ENCODE measurements at regions not wholly inside any gene's neighbourhood (a gene's known extent, or its start where the extent isn't known, plus 50 kb on each side); places are given as distances from the start of the nearest gene placed in this dataset.
A peak's percentile ranks its signal among the peaks of the same experiment; 100 is the strongest.

DNA sequence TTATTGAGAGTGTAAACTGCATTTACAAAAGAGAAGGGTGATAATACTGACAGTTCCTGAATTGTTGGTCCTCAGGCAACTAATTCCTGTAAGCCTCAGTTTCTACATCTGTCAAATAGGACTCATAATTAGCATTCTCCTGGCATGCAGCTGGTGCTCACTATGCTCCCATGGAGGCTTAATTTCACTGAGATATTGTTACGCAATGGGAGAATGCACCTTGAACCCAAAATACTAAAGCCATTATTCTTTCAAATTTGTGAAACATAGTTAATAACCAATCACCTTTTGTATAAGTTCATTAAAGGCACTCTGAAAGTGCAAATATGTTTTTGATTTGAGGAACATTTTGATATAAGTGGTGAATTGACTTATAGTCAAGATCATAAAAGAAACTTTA, 985.5 kb downstream of the CDH11 start:
- Histone ChIP-seq H3K4me3 (ENCODE audit: low read length) (no peak overlapping the region), H3K9me3 (ENCODE audit: control insufficient read depth, low read length) (no peaks in the 10 kb centered on the region), H3K27ac (ENCODE audit: low read length) (no peak overlapping the region), H3K27me3 (ENCODE audit: control insufficient read depth, insufficient read depth) (no peaks in the 10 kb centered on the region), H3K4me1 (ENCODE audit: control insufficient read depth, insufficient read depth, low read length) (peaks cover 3% of the 10 kb centered on the region)
- ATAC-seq = no peak
- intact Hi-C loops (cut with DNase I) = no loop called here
- no peak for DNase-seq
- 98% methylated on average over 1 of the region's 1 CpG for WGBS

DNA sequence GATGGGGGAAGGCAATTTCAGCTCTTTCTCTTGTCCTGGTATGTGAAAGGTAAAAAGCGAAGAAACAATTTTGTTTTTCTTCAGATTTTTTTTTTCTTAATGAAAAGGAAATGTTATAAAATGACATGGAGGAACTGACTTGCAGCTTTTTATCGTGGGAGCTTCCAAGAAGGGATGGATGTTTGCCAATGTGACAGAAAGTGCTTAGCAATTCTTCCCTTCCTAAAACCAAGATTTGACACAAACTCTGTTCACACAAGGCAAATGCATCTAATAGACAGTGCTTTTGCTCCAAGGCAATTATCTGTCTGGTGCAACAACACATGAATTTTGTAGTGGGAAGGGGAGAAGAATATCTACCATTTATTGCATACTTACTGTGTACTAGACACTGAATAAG, 988.5 kb downstream of the CDH11 start:
- H3K27ac ChIP-seq (ENCODE audit: low read length) = no peak overlapping the region
- no peak for ATAC-seq
- WGBS = 22% methylated on average over 2 of the region's 2 CpGs

DNA sequence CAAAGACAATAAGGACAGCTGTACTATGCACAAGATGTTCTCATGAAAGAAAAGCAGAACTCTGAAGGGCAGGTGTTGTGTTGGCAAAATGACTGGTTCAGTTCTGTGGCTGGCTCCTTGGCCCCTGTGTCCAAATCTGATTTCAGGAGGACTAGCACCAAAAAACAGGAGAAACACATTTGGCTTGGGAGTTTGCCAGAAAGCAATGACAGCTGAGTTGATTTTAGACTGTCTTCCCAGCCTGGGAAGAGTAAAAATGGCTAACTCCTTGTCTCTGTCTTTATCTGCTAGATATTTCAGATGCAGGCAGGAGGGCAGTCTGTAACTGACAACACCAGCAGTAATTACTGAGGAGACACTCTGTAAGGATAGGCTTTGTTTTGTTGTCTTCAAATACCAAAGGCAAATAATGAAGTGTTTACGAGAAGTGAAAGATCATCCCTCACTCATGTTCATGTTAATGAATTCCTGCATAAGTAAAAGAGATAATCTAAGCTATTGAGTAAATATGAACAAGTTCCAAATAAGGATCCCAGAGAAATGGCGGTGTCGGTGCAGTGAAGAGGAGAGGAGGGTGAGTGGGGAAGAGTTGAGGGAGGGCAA, 989.0 kb downstream of the CDH11 start:
- H3K27ac ChIP-seq (ENCODE audit: low read length) = no peak overlapping the region
- intact Hi-C loops (cut with DNase I) = no loop called here
- ATAC-seq = no peak

More for the DNA sequence above, 988.5 kb downstream of the CDH11 start:
- intact Hi-C loops (cut with DNase I) = no loop called here
- Histone ChIP-seq H3K9me3 (ENCODE audit: control insufficient read depth, low read length) (no peaks in the 10 kb centered on the region), H3K27me3 (ENCODE audit: control insufficient read depth, insufficient read depth) (no peaks in the 10 kb centered on the region), H3K4me1 (ENCODE audit: control insufficient read depth, insufficient read depth, low read length) (peaks cover 3% of the 10 kb centered on the region), H3K4me3 (ENCODE audit: low read length) (peak overlapping the region; percentile 28)
- DNase-seq = no peak

DNA sequence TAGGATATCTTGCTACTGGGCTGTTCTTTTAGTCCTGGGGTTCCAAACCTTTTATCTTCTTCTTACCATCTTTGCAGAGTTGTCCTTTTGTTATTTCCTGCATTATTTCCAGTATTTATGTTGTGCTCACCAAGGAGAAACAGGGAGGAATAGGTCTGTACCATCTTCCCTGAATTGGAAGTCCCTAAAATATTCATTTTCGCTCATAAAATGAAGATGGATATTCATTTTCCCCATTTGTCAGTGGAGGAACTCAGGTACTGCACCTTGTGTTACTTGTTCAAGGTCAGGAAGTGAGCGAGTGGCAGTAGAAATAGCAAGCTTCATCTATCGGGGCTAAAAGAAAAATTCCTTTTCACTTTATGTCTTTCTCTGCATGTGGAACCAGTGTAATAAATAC, 989.7 kb downstream of the CDH11 start:
- Histone ChIP-seq H3K9me3 (ENCODE audit: control insufficient read depth, low read length) (no peaks in the 10 kb centered on the region), H3K27ac (ENCODE audit: low read length) (no peak overlapping the region), H3K27me3 (ENCODE audit: control insufficient read depth, insufficient read depth) (no peaks in the 10 kb centered on the region), H3K4me3 (ENCODE audit: low read length) (no peak overlapping the region), H3K4me1 (ENCODE audit: control insufficient read depth, insufficient read depth, low read length) (peaks cover 3% of the 10 kb centered on the region)
- 89% methylated on average over 3 of the region's 3 CpGs for WGBS
- intact Hi-C loops (cut with DNase I) = no loop called here
- no peak for ATAC-seq
- DNase-seq = no peak

More for the DNA sequence above, 989.0 kb downstream of the CDH11 start:
- no peaks in the 10 kb centered on the region for H3K9me3 ChIP-seq (ENCODE audit: control insufficient read depth, low read length)
- WGBS = 31% methylated on average over 3 of the region's 3 CpGs
- H3K27me3 ChIP-seq (ENCODE audit: control insufficient read depth, insufficient read depth) = no peaks in the 10 kb centered on the region
- H3K4me1 ChIP-seq (ENCODE audit: control insufficient read depth, insufficient read depth, low read length) = peaks cover 3% of the 10 kb centered on the region
- no peak for DNase-seq
- H3K4me3 ChIP-seq (ENCODE audit: low read length) = peak overlapping the region; percentile 28

DNA sequence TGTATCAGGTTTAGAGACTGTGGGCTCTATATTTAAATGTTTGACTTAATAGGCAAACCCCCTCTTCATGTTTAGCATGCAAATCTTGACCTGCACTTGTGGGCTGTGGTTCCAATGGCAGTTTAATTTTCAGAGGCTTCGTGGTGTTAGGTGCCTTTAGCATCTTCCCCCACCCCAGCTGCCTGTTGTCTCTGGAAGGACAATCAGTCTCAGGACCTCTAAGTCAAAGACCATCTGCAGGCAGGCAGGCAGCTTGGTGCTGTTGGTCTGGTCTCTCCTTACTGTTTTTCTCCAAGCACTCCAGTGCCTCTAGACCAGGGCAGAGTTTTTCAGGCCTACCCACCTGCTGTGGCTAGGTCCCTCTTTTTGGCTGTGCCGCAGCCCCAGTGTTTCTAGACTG, 990.4 kb downstream of the CDH11 start:
- no peak for DNase-seq
- Histone ChIP-seq H3K9me3 (ENCODE audit: control insufficient read depth, low read length) (no peaks in the 10 kb centered on the region), H3K27me3 (ENCODE audit: control insufficient read depth, insufficient read depth) (no peaks in the 10 kb centered on the region), H3K27ac (ENCODE audit: low read length) (no peak overlapping the region), H3K4me1 (ENCODE audit: control insufficient read depth, insufficient read depth, low read length) (peaks cover 3% of the 10 kb centered on the region), H3K4me3 (ENCODE audit: low read length) (no peak overlapping the region)
- intact Hi-C loops (cut with DNase I) = no loop called here
- 81% methylated on average over 2 of the region's 2 CpGs for WGBS
- ATAC-seq = no peak

DNA sequence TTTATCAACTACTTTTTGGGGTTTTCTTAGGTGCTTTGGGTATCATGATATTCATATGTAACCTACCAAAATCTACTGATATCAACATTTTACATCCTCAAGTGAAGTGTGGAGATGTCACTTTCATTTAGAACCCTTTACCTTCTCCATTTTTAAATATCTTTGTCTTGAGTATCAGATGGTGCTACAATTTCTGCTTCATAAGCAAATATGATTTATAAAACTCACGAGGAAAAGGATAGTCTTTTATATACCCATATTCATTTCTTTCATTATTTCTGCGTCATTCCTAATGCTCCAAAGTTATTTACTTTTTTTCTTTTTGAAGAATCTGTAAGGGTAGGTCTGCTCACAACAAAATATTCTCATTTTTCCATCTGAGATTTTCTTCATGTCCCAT, 991.7 kb downstream of the CDH11 start:
- ATAC-seq (no peak), DNase-seq (no peak)
- H3K4me3 ChIP-seq (ENCODE audit: low read length) = no peak overlapping the region
- no peaks in the 10 kb centered on the region for H3K9me3 ChIP-seq (ENCODE audit: control insufficient read depth, low read length)
- H3K27me3 ChIP-seq (ENCODE audit: control insufficient read depth, insufficient read depth) = no peaks in the 10 kb centered on the region
- peaks cover 3% of the 10 kb centered on the region for H3K4me1 ChIP-seq (ENCODE audit: control insufficient read depth, insufficient read depth, low read length)
- 90% methylated on average over 2 of the region's 2 CpGs for WGBS
- H3K27ac ChIP-seq (ENCODE audit: low read length) = no peak overlapping the region
- intact Hi-C loops (cut with DNase I) = no loop called here

DNA sequence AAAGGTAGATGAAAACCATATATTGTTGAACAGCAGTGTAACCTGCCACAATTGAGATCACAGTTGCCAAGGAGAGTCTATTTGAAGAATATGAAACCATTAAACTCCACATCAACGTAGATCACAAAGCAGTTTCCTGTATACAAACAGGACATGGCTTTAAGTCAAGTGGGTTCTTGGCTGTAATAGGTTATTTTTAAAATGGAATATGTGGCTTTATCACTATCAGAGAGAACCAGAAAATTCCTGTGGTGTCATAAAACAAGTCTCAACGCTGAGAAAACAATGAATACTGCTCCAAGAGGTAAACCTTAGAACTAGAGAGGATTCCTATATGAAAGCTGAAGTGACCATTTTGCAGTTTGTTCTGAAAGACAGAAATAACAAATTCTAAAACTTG, 999.7 kb downstream of the CDH11 start:
- Histone ChIP-seq H3K27ac (ENCODE audit: low read length) (no peak overlapping the region), H3K27me3 (ENCODE audit: control insufficient read depth, insufficient read depth) (no peaks in the 10 kb centered on the region), H3K9me3 (ENCODE audit: control insufficient read depth, low read length) (no peaks in the 10 kb centered on the region), H3K4me1 (ENCODE audit: control insufficient read depth, insufficient read depth, low read length) (no peaks in the 10 kb centered on the region), H3K4me3 (ENCODE audit: low read length) (no peak overlapping the region)
- DNase-seq (no peak), ATAC-seq (no peak)
- 17% methylated on average over 2 of the region's 2 CpGs for WGBS
- intact Hi-C loops (cut with DNase I) = no loop called here

DNA sequence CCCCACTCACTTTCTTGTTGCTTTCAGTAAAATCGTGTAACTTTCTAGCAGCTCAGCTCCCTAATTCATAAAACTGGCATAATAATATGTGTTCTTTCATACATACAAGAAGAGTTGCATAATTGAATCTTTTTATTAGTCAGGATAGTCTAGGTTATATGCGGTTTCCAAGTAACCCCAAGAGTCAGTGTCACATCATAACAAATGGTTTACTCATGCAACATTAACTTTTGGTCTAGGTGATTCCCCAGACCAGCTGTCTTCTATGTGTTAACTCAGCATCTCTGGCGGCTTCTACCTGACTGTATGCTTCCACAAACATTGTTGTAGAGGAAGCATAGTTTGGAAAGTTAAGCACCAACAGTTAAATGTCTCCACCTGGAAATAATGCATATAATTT, 1000.4 kb downstream of the CDH11 start:
- H3K27ac ChIP-seq (ENCODE audit: low read length) = no peak overlapping the region
- no peaks in the 10 kb centered on the region for H3K4me1 ChIP-seq (ENCODE audit: control insufficient read depth, insufficient read depth, low read length)
- H3K27me3 ChIP-seq (ENCODE audit: control insufficient read depth, insufficient read depth) = no peaks in the 10 kb centered on the region
- no peak for ATAC-seq
- no peak for DNase-seq
- no peak overlapping the region for H3K4me3 ChIP-seq (ENCODE audit: low read length)
- no peaks in the 10 kb centered on the region for H3K9me3 ChIP-seq (ENCODE audit: control insufficient read depth, low read length)
- WGBS = 85% methylated on average over 3 of the region's 3 CpGs
- intact Hi-C loops (cut with DNase I) = no loop called here

DNA sequence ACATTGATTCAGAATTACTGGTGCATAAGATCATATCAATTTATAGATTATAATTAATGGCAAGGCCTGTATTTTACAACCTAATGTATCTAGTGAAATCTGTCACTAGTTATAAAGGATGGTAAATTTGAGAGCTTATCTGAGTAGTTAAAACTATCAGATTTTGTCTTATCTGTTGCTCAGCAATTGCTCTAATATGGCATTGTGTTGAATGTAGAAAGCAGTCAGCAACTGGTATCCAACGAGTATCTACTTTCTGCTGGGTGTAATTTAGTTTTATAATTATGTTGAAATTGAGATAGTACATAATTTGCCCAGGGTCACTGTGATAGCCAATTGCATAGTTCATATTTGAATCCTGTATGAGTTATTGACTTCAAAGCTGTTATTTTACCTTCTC, 1005.7 kb downstream of the CDH11 start:
- 70% methylated on average over 1 of the region's 1 CpG for WGBS

DNA sequence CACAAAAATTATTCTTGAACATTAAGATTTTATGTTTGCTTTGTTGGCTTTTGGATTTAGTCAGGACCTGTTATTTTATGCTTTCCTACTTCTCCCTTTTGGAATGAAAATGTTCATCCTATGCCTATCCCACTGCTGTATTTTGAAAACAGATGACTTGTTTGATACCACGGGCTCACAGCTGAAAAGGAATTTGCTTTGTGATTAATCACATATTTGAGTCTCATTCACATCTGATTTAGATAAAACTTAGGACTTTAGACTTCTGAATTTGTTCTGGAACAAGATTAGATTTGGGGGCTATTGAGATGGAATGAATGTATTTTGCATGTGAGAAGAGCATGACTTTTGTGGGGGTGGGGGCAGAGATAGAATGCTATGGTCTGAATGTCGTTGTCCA, 1012.6 kb downstream of the CDH11 start:
- WGBS = 60% methylated on average over 2 of the region's 2 CpGs
- Histone ChIP-seq H3K4me3 (ENCODE audit: low read length) (no peak overlapping the region), H3K27me3 (ENCODE audit: control insufficient read depth, insufficient read depth) (no peaks in the 10 kb centered on the region), H3K27ac (ENCODE audit: low read length) (no peak overlapping the region), H3K9me3 (ENCODE audit: control insufficient read depth, low read length) (no peaks in the 10 kb centered on the region), H3K4me1 (ENCODE audit: control insufficient read depth, insufficient read depth, low read length) (no peaks in the 10 kb centered on the region)
- DNase-seq (no peak), ATAC-seq (no peak)
- intact Hi-C loops (cut with DNase I) = no loop called here

More for the DNA sequence above, 1005.7 kb downstream of the CDH11 start:
- Histone ChIP-seq H3K27me3 (ENCODE audit: control insufficient read depth, insufficient read depth) (no peaks in the 10 kb centered on the region), H3K4me3 (ENCODE audit: low read length) (no peak overlapping the region), H3K9me3 (ENCODE audit: control insufficient read depth, low read length) (no peaks in the 10 kb centered on the region), H3K27ac (ENCODE audit: low read length) (no peak overlapping the region), H3K4me1 (ENCODE audit: control insufficient read depth, insufficient read depth, low read length) (no peaks in the 10 kb centered on the region)
- ATAC-seq (no peak), DNase-seq (no peak)
- intact Hi-C loops (cut with DNase I) = no loop called here

DNA sequence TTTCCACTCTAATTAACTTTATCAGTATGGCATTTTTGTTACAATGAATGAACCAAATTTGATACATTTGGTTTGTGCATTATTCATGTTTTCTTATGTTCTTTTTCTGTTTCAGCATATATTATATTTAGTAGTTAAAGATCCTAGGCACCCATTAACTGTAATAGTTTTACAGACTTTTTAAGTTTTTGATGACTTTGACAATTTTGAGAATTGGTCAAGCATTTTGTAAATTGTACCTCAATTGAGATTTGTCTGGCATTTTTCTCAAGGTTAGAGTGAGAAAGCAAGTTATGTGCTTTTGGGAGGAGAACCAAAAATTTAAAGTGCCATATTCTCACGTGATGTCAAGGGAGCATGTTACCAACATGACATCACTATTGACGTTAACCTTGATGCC, 1019.2 kb downstream of the CDH11 start:
- Histone ChIP-seq H3K4me1 (ENCODE audit: control insufficient read depth, insufficient read depth, low read length) (no peaks in the 10 kb centered on the region), H3K9me3 (ENCODE audit: control insufficient read depth, low read length) (no peaks in the 10 kb centered on the region), H3K27ac (ENCODE audit: low read length) (no peak overlapping the region), H3K27me3 (ENCODE audit: control insufficient read depth, insufficient read depth) (no peaks in the 10 kb centered on the region), H3K4me3 (ENCODE audit: low read length) (no peak overlapping the region)
- DNase-seq (no peak), ATAC-seq (no peak)
- 74% methylated on average over 2 of the region's 2 CpGs for WGBS
- intact Hi-C loops (cut with DNase I) = no loop called here

DNA sequence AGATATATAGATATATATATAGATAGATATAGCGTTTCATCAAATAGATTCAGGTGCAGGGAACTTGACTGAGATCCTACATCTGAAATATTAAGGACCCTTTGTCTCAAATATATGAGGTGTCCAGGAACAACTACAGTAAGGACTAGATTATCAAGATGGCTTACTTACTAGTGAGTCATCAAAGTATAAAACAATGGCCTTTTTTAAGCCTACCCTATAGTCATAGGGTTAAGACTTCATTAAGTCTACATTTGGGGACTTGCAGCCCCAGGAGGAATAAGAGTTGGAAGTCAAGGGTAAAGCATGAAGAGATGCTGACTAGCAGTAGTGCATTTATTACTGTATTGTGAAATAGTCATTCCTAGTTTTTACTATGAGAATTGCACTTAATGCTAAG, 1023.4 kb downstream of the CDH11 start:
- no peak for ATAC-seq
- WGBS = 95% methylated on average over 1 of the region's 1 CpG
- DNase-seq = no peak
- Histone ChIP-seq H3K9me3 (ENCODE audit: control insufficient read depth, low read length) (no peaks in the 10 kb centered on the region), H3K27me3 (ENCODE audit: control insufficient read depth, insufficient read depth) (no peaks in the 10 kb centered on the region), H3K4me1 (ENCODE audit: control insufficient read depth, insufficient read depth, low read length) (no peaks in the 10 kb centered on the region), H3K27ac (ENCODE audit: low read length) (no peak overlapping the region), H3K4me3 (ENCODE audit: low read length) (no peak overlapping the region)
- intact Hi-C loops (cut with DNase I) = loop anchor here in 1 of 4 donors (10.0 kb wide), 1 partner anchor 356 kb away; no protein-coding TSS in a partner anchor

Data from right cardiac atrium (tissue), 5 donors.